ENCODE measurements at regions not wholly inside any gene's neighbourhood (a gene's known extent, or its start where the extent isn't known, plus 50 kb on each side); places are given as distances from the start of the nearest gene placed in this dataset.

DNA sequence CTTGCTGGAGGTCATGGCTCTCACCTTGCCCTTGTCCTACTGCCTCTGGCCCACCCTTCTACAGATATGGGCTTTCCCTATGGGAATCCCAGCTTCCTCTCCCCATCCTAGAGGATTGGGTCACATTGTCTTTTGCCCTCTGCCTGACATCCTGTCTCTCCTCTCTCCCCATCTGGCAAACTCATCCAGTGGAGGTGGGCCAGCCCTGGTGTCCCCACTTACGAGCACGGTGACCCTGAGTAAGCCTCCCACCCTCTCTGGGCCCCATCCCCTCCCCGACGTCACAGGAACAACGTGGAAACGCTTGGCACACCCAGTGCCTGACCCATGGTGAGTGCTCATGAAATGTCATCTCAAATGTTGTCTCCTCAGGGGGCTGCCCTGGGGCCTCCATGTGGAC is 56.1 kb upstream of the ID3 start:
- no peak for DNase-seq (ENCODE audit: low read depth)

DNA sequence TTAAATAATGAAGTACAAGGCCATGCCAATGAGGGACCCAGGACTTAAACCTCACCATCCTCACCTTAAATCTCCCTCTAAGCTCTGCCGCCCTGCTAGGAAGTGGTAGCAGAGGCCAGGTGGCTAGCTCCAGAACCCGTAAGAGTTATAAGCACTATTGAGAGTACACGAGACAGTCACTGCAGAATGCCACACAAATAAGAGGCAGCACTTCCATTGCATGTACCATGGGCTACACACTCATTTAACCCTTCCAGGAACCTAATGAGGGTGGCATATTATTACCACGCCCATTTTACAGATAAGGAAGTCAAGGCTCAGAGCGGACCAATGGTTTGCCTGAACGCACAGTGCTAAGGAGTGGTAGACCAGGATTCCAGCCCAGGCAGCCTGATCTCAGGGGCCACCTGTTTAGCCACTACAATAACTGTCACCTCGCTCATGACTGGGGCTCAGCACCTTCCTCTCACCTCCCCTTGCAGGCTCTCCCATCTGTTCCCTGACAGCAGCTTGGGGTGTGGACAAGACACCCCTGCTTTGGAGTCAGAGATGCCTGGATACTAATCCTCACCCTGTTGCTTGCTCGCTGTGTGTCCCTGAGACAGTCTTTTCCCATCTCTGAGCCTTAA is 54.8 kb upstream of the ID3 start:
- no peak for DNase-seq (ENCODE audit: low read depth)

DNA sequence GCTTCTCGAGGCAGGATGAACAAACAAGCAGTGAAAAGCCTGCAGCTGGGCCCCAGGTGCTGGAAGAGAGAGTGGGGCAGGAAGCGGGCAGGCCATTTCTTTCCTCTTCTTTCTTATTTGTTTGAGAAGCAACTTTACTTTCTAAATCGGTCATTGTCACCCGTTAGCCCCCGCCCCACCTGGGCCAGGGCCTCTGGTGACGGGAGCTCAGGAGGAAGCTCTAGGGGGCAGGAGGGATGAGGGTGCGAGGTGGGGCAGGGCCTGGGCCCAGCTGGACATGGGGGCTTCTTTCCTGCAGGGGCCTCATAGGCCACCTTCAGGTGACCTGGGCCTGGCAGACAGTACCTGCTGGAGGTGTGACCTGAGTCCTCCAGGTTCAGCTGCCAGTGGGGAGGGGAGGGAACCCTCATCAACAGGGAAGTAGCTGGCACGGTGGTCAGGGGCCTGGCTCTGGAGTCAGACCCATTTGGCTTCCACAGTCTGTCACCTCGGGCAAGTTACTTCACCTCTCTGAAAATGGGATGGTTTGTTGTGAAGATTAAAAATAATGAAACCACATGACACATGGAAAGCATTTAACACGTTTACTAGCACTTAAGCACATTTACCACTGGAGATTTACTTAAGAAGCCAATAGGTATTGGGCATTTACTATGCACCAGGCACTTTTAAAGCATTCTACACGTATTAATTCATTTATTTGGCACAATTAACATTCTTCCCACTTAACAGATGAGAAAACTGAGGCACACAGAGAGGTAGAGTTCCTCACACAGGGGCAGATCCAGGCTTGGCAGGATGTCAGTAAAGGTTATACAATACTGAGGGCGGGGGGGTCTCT is 54.1 kb upstream of the ID3 start:
- no peak for DNase-seq (ENCODE audit: low read depth)

- DNase-seq (ENCODE audit: low read depth): no peak
Measured at GRCh38 chr1:23611601-23612327, 52.5 kb upstream of the ID3 start.

- no peak for DNase-seq (ENCODE audit: low read depth)
Measured at GRCh38 chr1:23610677-23611076, 51.4 kb upstream of the ID3 start.

GRCh38 chr1:23609971-23610370 is 50.7 kb upstream of the ID3 start:
- DNase-seq (ENCODE audit: low read depth): no peak
